GM23338 (cell line): ENCODE measurements at regions not wholly inside any gene's neighbourhood (a gene's known extent, or its start where the extent isn't known, plus 50 kb on each side); places are given as distances from the start of the nearest gene placed in this dataset.

ENCODE experiments used
- ATAC-seq: fragments of 200-7000 bp; cut with Tn5 transposase; 3 replicates; pipeline ENCODE4 v1.9.1; 2020
- DNase-seq: peaks from one replicate; pipeline ENCODE4 v3.0.0-alpha.2; 2015; ENCODE audit warnings: low spot score
- H2AFZ ChIP-seq: fragments of 200-600 bp; sonication (generic); 2 replicates; pipeline ENCODE4 v1.8.0; 2016; ENCODE audit warnings: antibody characterized with exemption, mild to moderate bottlenecking, moderate library complexity
- H3F3A ChIP-seq: fragments of 200-600 bp; sonication (generic); replicated peaks from 2 replicates; pipeline ENCODE4 v1.8.0; 2017; ENCODE audit warnings: antibody characterized with exemption, mixed run types, low read depth
- H3K27ac ChIP-seq: fragments of 200-600 bp; sonication (generic); 2 replicates; pipeline ENCODE4 v1.6.1; 2016; ENCODE audit warnings: low read depth
- H3K27me3 ChIP-seq: fragments of 200-600 bp; sonication (generic); 2 replicates; pipeline ENCODE4 v1.8.0; 2016; ENCODE audit warnings: mild to moderate bottlenecking, mixed run types, moderate library complexity; ENCODE audit not compliant: insufficient read depth
- H3K36me3 ChIP-seq: fragments of 200-600 bp; sonication (generic); 2 replicates; pipeline ENCODE4 v1.8.0; 2016; ENCODE audit warnings: mild to moderate bottlenecking; ENCODE audit not compliant: insufficient read depth
- H3K4me1 ChIP-seq: fragments of 200-600 bp; sonication (generic); 2 replicates; pipeline ENCODE4 v1.8.0; 2016; ENCODE audit warnings: mild to moderate bottlenecking, moderate library complexity; ENCODE audit not compliant: insufficient read depth
- H3K4me2 ChIP-seq: fragments of 200-600 bp; sonication (generic); 2 replicates; pipeline ENCODE4 v1.7.1; 2017; ENCODE audit warnings: mixed run types
- H3K4me3 ChIP-seq: fragments of 200-600 bp; sonication (generic); 2 replicates; pipeline ENCODE4 v1.6.1; 2016; ENCODE audit warnings: mixed run types
- H3K79me2 ChIP-seq: fragments of 200-600 bp; sonication (generic); replicated peaks from 2 replicates; pipeline ENCODE4 v1.8.0; 2017; ENCODE audit warnings: mild to moderate bottlenecking; ENCODE audit not compliant: insufficient read depth
- H3K9me2 ChIP-seq: fragments of 200-600 bp; sonication (generic); 2 replicates; pipeline ENCODE4 v1.8.0; 2017; ENCODE audit not compliant: insufficient read depth
- H4K20me1 ChIP-seq: fragments of 200-600 bp; sonication (generic); replicated peaks from 2 replicates; pipeline ENCODE4 v1.8.0; 2017; ENCODE audit warnings: mild to moderate bottlenecking; ENCODE audit not compliant: insufficient read depth
- H3K27ac Mint-ChIP-seq: 2 replicates; pipeline ENCODE4 v1.8.0; 2020; ENCODE audit warnings: inconsistent platforms, mild to moderate bottlenecking, moderate library complexity, mixed read lengths
- H3K27me3 Mint-ChIP-seq: 3 replicates; pipeline ENCODE4 v1.8.0; 2022; ENCODE audit warnings: low read depth, mild to moderate bottlenecking, moderate library complexity, mixed read lengths, inconsistent platforms; ENCODE audit not compliant: insufficient read depth, poor library complexity
- H3K36me3 Mint-ChIP-seq: 3 replicates; pipeline ENCODE4 v1.8.0; 2021; ENCODE audit warnings: low read depth, mild to moderate bottlenecking, inconsistent platforms, moderate library complexity, mixed read lengths
- H3K4me1 Mint-ChIP-seq: 3 replicates; pipeline ENCODE4 v1.8.0; 2020; ENCODE audit warnings: mild to moderate bottlenecking, inconsistent platforms, mixed read lengths
- H3K4me3 Mint-ChIP-seq: 3 replicates; pipeline ENCODE4 v1.8.0; 2021; ENCODE audit warnings: moderate library complexity, mild to moderate bottlenecking, inconsistent platforms, mixed read lengths
- H3K9me3 Mint-ChIP-seq: 3 replicates; pipeline ENCODE4 v1.8.0; 2020; ENCODE audit warnings: moderate library complexity, mild to moderate bottlenecking, inconsistent platforms, mixed read lengths
- CREB1 ChIP-seq: fragments of 250-450 bp; sonication (Bioruptor Pico); IDR thresholded peaks from 2 replicates; pipeline ENCODE4 v1.5.0; 2020; ENCODE audit warnings: low read depth, mild to moderate bottlenecking, moderate library complexity
- EZH2 ChIP-seq: fragments of 200-600 bp; sonication (generic); IDR thresholded peaks from one replicate; pipeline ENCODE4 v1.8.0; 2017; ENCODE audit warnings: antibody characterized with exemption, mild to moderate bottlenecking, low read depth; ENCODE audit not compliant: unreplicated experiment
- EZH2phosphoT487 ChIP-seq: fragments of 200-600 bp; sonication (generic); IDR thresholded peaks from one replicate; pipeline ENCODE4 v1.8.1; 2018; ENCODE audit warnings: antibody characterized with exemption; ENCODE audit not compliant: unreplicated experiment
- JUNB ChIP-seq: IDR thresholded peaks from one replicate; pipeline ENCODE4 v1.6.1; 2016; ENCODE audit warnings: antibody characterized with exemption; ENCODE audit not compliant: unreplicated experiment
- NANOG ChIP-seq: IDR thresholded peaks from 2 replicates; pipeline ENCODE4 v1.6.1; 2016; ENCODE audit warnings: antibody characterized with exemption, borderline replicate concordance
- POLR2AphosphoS5 ChIP-seq: IDR thresholded peaks from 2 replicates; pipeline ENCODE4 v1.6.1; 2016; ENCODE audit warnings: antibody characterized with exemption, low read depth
- STAT1 ChIP-seq: IDR thresholded peaks from one replicate; pipeline ENCODE4 v1.6.1; 2016; ENCODE audit warnings: antibody characterized with exemption; ENCODE audit not compliant: unreplicated experiment
- ZNF114 ChIP-seq: fragments of 250-450 bp; sonication (Bioruptor Pico); IDR thresholded peaks from 2 replicates; pipeline ENCODE4 v1.5.0; 2020; ENCODE audit warnings: mild to moderate bottlenecking, moderate library complexity
- ZNF331 ChIP-seq: fragments of 250-450 bp; sonication (Bioruptor Pico); IDR thresholded peaks from 2 replicates; pipeline ENCODE4 v1.5.0; 2020; ENCODE audit warnings: low read depth, mild to moderate bottlenecking, moderate library complexity
- TF ChIP-seq, protein P1 (sequence below): IDR thresholded peaks from one replicate; pipeline ENCODE4 v1.6.1; 2018; ENCODE audit warnings: antibody characterized with exemption; ENCODE audit not compliant: unreplicated experiment
- TF ChIP-seq, protein P2 (sequence below): IDR thresholded peaks from 2 replicates; pipeline ENCODE4 v1.6.1; 2016; ENCODE audit warnings: antibody characterized with exemption
- TF ChIP-seq, protein P3 (sequence below), 2 experiments: fragments of 200-600 bp in 1 of 2; sonication (generic) in 1 of 2; conservative IDR thresholded peaks; 2 replicates each; pipeline versions ENCODE4 v1.5.1 to v1.6.1; 2016 to 2017; ENCODE audit warnings: antibody characterized with exemption in 2 of 2, low read depth in 2 of 2, mild to moderate bottlenecking in 2 of 2, moderate library complexity in 1 of 2
- TF ChIP-seq, protein P4 (sequence below): fragments of 250-450 bp; sonication (Bioruptor Pico); IDR thresholded peaks from 2 replicates; pipeline ENCODE4 v1.5.0; 2020; ENCODE audit warnings: mild to moderate bottlenecking, moderate library complexity

DNA sequence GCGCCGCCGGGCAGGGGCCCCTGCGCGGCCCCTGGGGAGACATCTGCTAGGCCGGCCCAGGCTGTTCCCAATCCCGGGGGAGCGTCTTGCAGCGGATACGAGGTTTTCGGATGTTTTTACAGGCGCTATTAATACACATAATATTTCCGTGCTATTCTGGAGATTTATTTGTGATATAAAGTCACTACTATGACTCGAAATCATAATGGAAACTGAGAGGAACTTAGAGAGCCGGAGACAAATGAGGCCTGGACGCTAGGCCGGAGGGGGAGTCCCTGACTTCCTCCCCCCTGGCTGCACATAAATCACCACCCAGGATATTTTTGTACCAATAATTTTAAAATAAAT is 91.7 kb upstream of the ANO1 start:
- TF ChIP-seq JUNB (no peak), EZH2 (no peak), NANOG (no peak), CREB1 (CRISPR knock-in tag) (no peak), STAT1 (no peak), ZNF331 (CRISPR knock-in tag) (no peak), POLR2AphosphoS5 (no peak), ZNF114 (CRISPR knock-in tag) (no peak), EZH2phosphoT487 (no peak)
- TF ChIP-seq, protein P1, sequence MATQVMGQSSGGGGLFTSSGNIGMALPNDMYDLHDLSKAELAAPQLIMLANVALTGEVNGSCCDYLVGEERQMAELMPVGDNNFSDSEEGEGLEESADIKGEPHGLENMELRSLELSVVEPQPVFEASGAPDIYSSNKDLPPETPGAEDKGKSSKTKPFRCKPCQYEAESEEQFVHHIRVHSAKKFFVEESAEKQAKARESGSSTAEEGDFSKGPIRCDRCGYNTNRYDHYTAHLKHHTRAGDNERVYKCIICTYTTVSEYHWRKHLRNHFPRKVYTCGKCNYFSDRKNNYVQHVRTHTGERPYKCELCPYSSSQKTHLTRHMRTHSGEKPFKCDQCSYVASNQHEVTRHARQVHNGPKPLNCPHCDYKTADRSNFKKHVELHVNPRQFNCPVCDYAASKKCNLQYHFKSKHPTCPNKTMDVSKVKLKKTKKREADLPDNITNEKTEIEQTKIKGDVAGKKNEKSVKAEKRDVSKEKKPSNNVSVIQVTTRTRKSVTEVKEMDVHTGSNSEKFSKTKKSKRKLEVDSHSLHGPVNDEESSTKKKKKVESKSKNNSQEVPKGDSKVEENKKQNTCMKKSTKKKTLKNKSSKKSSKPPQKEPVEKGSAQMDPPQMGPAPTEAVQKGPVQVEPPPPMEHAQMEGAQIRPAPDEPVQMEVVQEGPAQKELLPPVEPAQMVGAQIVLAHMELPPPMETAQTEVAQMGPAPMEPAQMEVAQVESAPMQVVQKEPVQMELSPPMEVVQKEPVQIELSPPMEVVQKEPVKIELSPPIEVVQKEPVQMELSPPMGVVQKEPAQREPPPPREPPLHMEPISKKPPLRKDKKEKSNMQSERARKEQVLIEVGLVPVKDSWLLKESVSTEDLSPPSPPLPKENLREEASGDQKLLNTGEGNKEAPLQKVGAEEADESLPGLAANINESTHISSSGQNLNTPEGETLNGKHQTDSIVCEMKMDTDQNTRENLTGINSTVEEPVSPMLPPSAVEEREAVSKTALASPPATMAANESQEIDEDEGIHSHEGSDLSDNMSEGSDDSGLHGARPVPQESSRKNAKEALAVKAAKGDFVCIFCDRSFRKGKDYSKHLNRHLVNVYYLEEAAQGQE: no peak
- TF ChIP-seq, protein P2, sequence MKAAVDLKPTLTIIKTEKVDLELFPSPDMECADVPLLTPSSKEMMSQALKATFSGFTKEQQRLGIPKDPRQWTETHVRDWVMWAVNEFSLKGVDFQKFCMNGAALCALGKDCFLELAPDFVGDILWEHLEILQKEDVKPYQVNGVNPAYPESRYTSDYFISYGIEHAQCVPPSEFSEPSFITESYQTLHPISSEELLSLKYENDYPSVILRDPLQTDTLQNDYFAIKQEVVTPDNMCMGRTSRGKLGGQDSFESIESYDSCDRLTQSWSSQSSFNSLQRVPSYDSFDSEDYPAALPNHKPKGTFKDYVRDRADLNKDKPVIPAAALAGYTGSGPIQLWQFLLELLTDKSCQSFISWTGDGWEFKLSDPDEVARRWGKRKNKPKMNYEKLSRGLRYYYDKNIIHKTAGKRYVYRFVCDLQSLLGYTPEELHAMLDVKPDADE: no peak
- TF ChIP-seq, protein P3, sequence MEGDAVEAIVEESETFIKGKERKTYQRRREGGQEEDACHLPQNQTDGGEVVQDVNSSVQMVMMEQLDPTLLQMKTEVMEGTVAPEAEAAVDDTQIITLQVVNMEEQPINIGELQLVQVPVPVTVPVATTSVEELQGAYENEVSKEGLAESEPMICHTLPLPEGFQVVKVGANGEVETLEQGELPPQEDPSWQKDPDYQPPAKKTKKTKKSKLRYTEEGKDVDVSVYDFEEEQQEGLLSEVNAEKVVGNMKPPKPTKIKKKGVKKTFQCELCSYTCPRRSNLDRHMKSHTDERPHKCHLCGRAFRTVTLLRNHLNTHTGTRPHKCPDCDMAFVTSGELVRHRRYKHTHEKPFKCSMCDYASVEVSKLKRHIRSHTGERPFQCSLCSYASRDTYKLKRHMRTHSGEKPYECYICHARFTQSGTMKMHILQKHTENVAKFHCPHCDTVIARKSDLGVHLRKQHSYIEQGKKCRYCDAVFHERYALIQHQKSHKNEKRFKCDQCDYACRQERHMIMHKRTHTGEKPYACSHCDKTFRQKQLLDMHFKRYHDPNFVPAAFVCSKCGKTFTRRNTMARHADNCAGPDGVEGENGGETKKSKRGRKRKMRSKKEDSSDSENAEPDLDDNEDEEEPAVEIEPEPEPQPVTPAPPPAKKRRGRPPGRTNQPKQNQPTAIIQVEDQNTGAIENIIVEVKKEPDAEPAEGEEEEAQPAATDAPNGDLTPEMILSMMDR (conservative IDR thresholded peaks at IDR 0.05; ENCODE audit: low read depth in 2 of 2): no peak
- TF ChIP-seq, protein P4, sequence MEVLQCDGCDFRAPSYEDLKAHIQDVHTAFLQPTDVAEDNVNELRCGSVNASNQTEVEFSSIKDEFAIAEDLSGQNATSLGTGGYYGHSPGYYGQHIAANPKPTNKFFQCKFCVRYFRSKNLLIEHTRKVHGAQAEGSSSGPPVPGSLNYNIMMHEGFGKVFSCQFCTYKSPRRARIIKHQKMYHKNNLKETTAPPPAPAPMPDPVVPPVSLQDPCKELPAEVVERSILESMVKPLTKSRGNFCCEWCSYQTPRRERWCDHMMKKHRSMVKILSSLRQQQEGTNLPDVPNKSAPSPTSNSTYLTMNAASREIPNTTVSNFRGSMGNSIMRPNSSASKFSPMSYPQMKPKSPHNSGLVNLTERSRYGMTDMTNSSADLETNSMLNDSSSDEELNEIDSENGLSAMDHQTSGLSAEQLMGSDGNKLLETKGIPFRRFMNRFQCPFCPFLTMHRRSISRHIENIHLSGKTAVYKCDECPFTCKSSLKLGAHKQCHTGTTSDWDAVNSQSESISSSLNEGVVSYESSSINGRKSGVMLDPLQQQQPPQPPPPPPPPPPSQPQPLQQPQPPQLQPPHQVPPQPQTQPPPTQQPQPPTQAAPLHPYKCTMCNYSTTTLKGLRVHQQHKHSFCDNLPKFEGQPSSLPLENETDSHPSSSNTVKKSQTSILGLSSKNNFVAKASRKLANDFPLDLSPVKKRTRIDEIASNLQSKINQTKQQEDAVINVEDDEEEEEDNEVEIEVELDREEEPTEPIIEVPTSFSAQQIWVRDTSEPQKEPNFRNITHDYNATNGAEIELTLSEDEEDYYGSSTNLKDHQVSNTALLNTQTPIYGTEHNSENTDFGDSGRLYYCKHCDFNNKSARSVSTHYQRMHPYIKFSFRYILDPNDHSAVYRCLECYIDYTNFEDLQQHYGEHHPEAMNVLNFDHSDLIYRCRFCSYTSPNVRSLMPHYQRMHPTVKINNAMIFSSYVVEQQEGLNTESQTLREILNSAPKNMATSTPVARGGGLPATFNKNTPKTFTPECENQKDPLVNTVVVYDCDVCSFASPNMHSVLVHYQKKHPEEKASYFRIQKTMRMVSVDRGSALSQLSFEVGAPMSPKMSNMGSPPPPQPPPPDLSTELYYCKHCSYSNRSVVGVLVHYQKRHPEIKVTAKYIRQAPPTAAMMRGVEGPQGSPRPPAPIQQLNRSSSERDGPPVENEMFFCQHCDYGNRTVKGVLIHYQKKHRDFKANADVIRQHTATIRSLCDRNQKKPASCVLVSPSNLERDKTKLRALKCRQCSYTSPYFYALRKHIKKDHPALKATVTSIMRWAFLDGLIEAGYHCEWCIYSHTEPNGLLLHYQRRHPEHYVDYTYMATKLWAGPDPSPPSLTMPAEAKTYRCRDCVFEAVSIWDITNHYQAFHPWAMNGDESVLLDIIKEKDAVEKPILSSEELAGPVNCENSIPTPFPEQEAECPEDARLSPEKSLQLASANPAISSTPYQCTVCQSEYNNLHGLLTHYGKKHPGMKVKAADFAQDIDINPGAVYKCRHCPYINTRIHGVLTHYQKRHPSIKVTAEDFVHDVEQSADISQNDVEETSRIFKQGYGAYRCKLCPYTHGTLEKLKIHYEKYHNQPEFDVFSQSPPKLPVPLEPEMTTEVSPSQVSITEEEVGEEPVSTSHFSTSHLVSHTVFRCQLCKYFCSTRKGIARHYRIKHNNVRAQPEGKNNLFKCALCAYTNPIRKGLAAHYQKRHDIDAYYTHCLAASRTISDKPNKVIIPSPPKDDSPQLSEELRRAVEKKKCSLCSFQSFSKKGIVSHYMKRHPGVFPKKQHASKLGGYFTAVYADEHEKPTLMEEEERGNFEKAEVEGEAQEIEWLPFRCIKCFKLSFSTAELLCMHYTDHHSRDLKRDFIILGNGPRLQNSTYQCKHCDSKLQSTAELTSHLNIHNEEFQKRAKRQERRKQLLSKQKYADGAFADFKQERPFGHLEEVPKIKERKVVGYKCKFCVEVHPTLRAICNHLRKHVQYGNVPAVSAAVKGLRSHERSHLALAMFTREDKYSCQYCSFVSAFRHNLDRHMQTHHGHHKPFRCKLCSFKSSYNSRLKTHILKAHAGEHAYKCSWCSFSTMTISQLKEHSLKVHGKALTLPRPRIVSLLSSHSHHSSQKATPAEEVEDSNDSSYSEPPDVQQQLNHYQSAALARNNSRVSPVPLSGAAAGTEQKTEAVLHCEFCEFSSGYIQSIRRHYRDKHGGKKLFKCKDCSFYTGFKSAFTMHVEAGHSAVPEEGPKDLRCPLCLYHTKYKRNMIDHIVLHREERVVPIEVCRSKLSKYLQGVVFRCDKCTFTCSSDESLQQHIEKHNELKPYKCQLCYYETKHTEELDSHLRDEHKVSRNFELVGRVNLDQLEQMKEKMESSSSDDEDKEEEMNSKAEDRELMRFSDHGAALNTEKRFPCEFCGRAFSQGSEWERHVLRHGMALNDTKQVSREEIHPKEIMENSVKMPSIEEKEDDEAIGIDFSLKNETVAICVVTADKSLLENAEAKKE (CRISPR knock-in tag): no peak
- Histone ChIP-seq H3K4me1 (peaks cover 44% of the 10 kb centered on the region), H3K27ac (no peak overlapping the region), H3K36me3 (no peaks in the 10 kb centered on the region), H4K20me1 (peaks cover 3% of the 10 kb centered on the region; the same call in 1 of the 2 replicates), H2AFZ (peak overlapping the region; percentile 95; the same call in 1 of the 2 replicates), H3K4me2 (peak overlapping the region; percentile 96), H3K4me3 (peak overlapping the region; percentile 75), H3K79me2 (no peaks in the 10 kb centered on the region), H3K9me2 (no peaks in the 10 kb centered on the region), H3K27me3 (peaks cover 63% of the 10 kb centered on the region), H3F3A (no peaks in the 10 kb centered on the region)
- ATAC-seq (0 out of 3 replicates have a peak, but pooled peaks have one; percentile 5), DNase-seq (no peak)
- Mint-ChIP-seq H3K27ac (no peak overlapping the region), H3K9me3 (no peaks in the 10 kb centered on the region), H3K4me3 (peak overlapping the region; percentile 64), H3K36me3 (no peaks in the 10 kb centered on the region; the same call in 2 of the 3 replicates), H3K4me1 (peaks cover 45% of the 10 kb centered on the region), H3K27me3 (peaks cover 59% of the 10 kb centered on the region)
